ENCODE measurements at regions not wholly inside any gene's neighbourhood (a gene's known extent, or its start where the extent isn't known, plus 50 kb on each side); places are given as distances from the start of the nearest gene placed in this dataset.
"Not testable (repeated sequence)": the region's sequence is repeated elsewhere in the genome, so short reads cannot be mapped to it uniquely, and the experiment has no call there.

- in situ Hi-C loops (cut with HindIII; ENCODE audit: low sequenced_read_pairs), result no loop called here
- H3K4me3 ChIP-seq (ENCODE audit: low read depth, low read length), result no peak overlapping the region
- TF ChIP-seq CTCF (IDR thresholded peaks at IDR 0.05; ENCODE audit: low read depth, low read length, missing control alignments), result no peak
- no peak for DNase-seq (ENCODE audit: low read depth)
Observed at GRCh38 chr3:24566927-24567326, 72.3 kb upstream of the THRB start.

DNA sequence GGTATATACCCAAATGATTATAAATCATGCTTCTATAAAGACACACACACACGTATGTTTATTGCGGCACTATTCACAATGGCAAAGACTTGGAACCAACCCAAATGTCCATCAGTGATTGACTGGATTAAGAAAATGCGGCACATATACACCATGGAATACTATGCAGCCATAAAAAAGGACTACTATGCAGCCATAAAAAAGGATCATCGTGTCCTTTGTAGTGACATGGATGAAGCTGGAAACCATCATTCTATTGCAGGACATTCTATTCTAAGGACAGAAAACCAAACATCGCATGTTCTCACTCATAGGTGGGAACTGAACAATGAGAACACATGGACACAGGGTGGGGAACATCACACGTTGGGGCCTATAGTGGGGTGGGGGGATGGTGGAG lies 77.8 kb upstream of the THRB start:
- DNase-seq (ENCODE audit: low read depth); in situ Hi-C loops (cut with HindIII; ENCODE audit: low sequenced_read_pairs); H3K4me3 ChIP-seq (ENCODE audit: low read depth, low read length): not testable (repeated sequence)

GRCh38 chr3:24573576-24573975 lies 78.9 kb upstream of the THRB start:
- no peak overlapping the region for H3K4me3 ChIP-seq (ENCODE audit: low read depth, low read length)
- in situ Hi-C loops (cut with HindIII; ENCODE audit: low sequenced_read_pairs), result no loop called here
- DNase-seq (ENCODE audit: low read depth), result no peak
- TF ChIP-seq CTCF (IDR thresholded peaks at IDR 0.05; ENCODE audit: low read depth, low read length, missing control alignments), result no peak

GRCh38 chr3:24578324-24578723 lies 83.7 kb upstream of the THRB start:
- DNase-seq (ENCODE audit: low read depth), result no peak
- in situ Hi-C loops (cut with HindIII; ENCODE audit: low sequenced_read_pairs), result no loop called here

DNA sequence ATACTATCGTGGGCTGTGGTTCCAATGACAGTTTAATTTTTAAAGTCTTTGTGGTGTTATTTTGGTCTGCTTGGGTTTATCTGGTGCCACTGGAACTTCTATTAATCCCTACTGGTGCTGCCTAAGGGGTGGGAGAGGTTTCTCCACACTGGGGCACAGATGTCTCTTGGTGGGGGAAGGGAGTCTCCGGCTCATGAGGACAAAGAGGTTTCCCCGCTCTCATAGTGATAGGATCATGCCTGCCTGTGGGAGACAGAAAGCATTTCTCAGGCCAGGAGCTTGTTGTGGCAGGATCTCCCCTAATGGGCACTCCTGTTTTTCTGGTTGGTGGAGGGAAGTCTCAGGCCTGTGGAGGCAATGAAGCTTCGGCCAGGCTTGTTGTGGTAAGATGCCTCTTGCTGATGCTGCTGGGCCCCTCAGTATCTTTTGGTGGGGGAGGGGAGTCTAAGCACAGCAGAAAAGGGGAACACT lies 84.3 kb upstream of the THRB start:
- H3K4me3 ChIP-seq (ENCODE audit: low read depth, low read length), result no peak overlapping the region
- DNase-seq (ENCODE audit: low read depth), result no peak
- no peak for TF ChIP-seq CTCF (IDR thresholded peaks at IDR 0.05; ENCODE audit: low read depth, low read length, missing control alignments)
- in situ Hi-C loops (cut with HindIII; ENCODE audit: low sequenced_read_pairs), result no loop called here

More at GRCh38 chr3:24578324-24578723, 83.7 kb upstream of the THRB start:
- no peak for TF ChIP-seq CTCF (IDR thresholded peaks at IDR 0.05; ENCODE audit: low read depth, low read length, missing control alignments)
- no peak overlapping the region for H3K4me3 ChIP-seq (ENCODE audit: low read depth, low read length)

DNA sequence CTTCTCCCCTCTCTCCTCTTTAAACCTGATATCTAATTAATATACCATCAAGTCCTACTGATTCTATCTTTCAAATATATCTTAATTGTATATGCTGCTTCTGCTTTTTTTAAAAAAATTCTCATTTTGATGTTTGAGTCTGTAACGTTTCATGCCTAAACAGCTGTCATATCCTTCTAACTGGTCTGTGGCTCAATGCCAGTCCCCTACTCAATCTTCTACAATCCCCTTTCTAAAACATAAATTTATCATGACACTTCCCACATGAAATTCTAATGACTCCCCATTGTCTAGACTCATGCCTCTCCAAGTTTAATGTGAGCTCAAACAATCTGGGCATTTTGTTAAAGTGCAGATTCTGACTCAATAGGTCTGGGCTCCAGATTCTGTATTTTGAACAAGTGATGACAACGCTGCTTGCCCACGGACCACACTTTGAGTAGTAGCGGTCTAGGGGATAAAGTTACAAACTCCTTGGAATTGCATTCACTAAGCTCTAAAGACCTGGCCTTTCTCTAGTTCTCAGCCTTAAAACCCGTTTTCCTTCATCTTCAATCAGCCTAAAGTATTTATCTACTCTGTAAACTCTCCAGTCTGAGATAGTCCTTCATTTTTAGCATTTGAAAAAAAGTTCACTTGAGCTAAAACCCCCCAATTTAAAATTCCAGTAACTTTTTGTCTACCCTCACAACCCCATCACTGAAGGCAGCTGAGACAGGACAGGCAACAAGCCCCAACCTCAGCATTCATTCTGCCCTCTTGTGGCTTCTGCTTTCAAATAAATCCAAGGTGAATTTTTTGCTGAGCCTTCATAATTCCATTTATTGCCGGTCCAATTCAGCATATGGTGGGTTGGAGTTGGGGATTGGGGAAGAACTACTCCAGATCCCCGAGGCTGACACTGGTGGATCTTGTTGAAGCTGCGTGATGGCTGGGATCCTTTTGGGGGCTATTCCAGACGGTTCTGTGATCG lies 88.1 kb upstream of the THRB start:
- DNase-seq (ENCODE audit: low read depth), result no peak
- TF ChIP-seq CTCF (IDR thresholded peaks at IDR 0.05; ENCODE audit: low read depth, low read length, missing control alignments), result peak; percentile 10
- no peak overlapping the region for H3K4me3 ChIP-seq (ENCODE audit: low read depth, low read length)
- in situ Hi-C loops (cut with HindIII; ENCODE audit: low sequenced_read_pairs), result no loop called here

DNA sequence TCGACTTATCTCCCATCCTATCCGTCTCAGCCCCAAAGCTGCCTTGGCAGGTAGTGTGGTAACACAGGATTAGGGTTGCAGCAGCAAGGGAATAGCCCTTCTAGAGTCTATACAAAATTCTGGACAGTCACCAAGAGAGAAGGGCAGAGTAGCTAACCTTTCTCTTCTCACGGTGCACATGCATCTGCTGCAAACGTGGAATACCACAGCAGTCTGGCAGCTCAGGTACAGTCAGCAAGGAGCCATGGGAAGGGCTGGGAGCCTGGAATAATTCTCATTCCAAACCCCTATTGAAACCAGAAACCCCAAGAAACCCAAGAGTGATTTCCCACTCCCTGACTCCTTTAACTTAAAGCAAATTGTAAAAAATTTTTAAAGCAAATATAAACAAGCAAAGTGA lies 92.3 kb upstream of the THRB start:
- in situ Hi-C loops (cut with HindIII; ENCODE audit: low sequenced_read_pairs), result no loop called here
- TF ChIP-seq CTCF (IDR thresholded peaks at IDR 0.05; ENCODE audit: low read depth, low read length, missing control alignments), result no peak
- no peak for DNase-seq (ENCODE audit: low read depth)
- H3K4me3 ChIP-seq (ENCODE audit: low read depth, low read length), result no peak overlapping the region

All from astrocyte of the cerebellum (primary cell).